ENCODE measurements at regions not wholly inside any gene's neighbourhood (a gene's known extent, or its start where the extent isn't known, plus 50 kb on each side); places are given as distances from the start of the nearest gene placed in this dataset.

DNA sequence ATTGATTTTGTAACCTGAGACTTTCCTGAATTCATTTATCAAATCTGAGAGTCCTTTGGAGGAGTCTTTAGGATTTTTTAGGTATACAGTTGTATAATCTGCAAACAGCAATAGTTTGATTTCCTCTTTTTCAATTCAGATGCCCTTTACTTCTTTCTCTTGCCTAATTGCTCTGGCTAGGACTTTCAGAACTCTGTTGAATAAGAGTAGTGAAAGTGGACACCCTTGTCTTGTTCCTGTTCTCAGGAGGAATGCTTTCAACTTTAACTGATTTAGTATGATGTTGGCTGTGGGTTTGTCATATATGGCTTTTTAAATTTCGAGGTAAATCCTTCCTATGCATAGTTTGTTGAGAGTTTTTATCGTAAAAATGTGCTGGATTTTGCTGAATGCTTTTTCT is 227.4 kb downstream of the CSNK2A3 start:
- Histone ChIP-seq H3K27me3 (ENCODE audit: control insufficient read depth, insufficient read depth, low read length) (no peaks in the 10 kb centered on the region), H3K36me3 (ENCODE audit: control insufficient read depth, insufficient read depth, low read length) (no peaks in the 10 kb centered on the region), H3K4me3 (ENCODE audit: low read depth, low read length) (no peak overlapping the region)
- no peak for DNase-seq (ENCODE audit: low read depth)
- TF ChIP-seq, protein P1, sequence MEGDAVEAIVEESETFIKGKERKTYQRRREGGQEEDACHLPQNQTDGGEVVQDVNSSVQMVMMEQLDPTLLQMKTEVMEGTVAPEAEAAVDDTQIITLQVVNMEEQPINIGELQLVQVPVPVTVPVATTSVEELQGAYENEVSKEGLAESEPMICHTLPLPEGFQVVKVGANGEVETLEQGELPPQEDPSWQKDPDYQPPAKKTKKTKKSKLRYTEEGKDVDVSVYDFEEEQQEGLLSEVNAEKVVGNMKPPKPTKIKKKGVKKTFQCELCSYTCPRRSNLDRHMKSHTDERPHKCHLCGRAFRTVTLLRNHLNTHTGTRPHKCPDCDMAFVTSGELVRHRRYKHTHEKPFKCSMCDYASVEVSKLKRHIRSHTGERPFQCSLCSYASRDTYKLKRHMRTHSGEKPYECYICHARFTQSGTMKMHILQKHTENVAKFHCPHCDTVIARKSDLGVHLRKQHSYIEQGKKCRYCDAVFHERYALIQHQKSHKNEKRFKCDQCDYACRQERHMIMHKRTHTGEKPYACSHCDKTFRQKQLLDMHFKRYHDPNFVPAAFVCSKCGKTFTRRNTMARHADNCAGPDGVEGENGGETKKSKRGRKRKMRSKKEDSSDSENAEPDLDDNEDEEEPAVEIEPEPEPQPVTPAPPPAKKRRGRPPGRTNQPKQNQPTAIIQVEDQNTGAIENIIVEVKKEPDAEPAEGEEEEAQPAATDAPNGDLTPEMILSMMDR (IDR thresholded peaks at IDR 0.05; ENCODE audit: insufficient read depth, low read depth, low read length) = no peak
- CTCF ChIA-PET = no interaction called here
- POLR2A ChIA-PET = no interaction called here

DNA sequence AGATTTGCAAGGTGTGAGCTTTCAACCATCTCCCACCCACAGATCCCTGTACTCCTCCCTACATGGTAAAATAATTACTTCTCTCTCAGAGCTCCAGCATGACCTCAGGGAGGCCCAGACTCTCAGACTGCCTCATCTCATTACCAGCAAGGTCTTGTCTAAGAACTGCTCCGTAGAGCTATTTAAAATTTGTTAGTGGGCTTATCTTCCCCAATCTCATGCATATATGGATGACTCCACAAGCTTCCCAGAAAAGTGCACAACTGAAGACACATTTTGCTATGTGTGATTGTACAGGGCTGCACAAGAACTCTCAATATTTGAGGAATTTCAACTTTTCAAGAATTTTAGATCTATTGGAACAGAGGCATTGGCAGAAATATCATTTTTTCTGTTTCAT is 230.3 kb downstream of the CSNK2A3 start:
- POLR2A ChIA-PET = no interaction called here
- no peaks in the 10 kb centered on the region for H3K36me3 ChIP-seq (ENCODE audit: control insufficient read depth, insufficient read depth, low read length)

DNA sequence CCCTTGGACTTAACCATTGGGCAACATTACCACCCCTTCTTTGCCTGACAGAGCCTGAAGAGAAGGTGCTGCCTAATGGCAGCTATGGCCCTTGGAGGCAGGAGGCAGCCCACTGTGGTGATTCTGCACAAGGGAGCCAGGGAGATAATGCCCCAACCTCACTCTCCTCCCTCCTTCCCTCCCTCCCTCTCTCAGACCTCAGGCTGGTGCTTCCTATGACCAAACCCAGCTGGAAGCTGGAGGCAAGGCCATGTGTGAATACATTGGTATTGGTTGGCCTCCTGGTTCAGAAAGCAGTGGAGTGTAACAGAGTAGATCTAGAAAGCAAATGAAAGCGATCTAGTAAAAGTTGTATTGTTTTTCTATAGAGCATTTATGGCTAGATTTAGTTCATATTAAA is 233.1 kb downstream of the CSNK2A3 start:
- TF ChIP-seq, protein P1 (IDR thresholded peaks at IDR 0.05; ENCODE audit: insufficient read depth, low read depth, low read length) = no peak
- DNase-seq (ENCODE audit: low read depth) = no peak
- no peaks in the 10 kb centered on the region for H3K36me3 ChIP-seq (ENCODE audit: control insufficient read depth, insufficient read depth, low read length)
- H3K4me3 ChIP-seq (ENCODE audit: low read depth, low read length) = no peak overlapping the region
- CTCF ChIA-PET = interaction anchor here (0.6 kb wide), 1 partner anchor 50 kb away, joined by 3 read pairs; no protein-coding TSS in a partner anchor
- POLR2A ChIA-PET = interaction anchor here (0.6 kb wide), 1 partner anchor 78 kb away, joined by 3 read pairs; no protein-coding TSS in a partner anchor
- H3K27me3 ChIP-seq (ENCODE audit: control insufficient read depth, insufficient read depth, low read length) = peaks cover 2% of the 10 kb centered on the region; the same call in 1 of the 2 replicates

More for the DNA sequence above, 230.3 kb downstream of the CSNK2A3 start:
- DNase-seq (ENCODE audit: low read depth) = no peak
- H3K4me3 ChIP-seq (ENCODE audit: low read depth, low read length) = no peak overlapping the region
- CTCF ChIA-PET = interaction anchor here (0.7 kb wide), 1 partner anchor 42 kb away, joined by 3 read pairs; no protein-coding TSS in a partner anchor
- peaks cover under 1% of the 10 kb centered on the region; the same call in 1 of the 2 replicates for H3K27me3 ChIP-seq (ENCODE audit: control insufficient read depth, insufficient read depth, low read length)
- TF ChIP-seq, protein P1 (IDR thresholded peaks at IDR 0.05; ENCODE audit: insufficient read depth, low read depth, low read length) = no peak

DNA sequence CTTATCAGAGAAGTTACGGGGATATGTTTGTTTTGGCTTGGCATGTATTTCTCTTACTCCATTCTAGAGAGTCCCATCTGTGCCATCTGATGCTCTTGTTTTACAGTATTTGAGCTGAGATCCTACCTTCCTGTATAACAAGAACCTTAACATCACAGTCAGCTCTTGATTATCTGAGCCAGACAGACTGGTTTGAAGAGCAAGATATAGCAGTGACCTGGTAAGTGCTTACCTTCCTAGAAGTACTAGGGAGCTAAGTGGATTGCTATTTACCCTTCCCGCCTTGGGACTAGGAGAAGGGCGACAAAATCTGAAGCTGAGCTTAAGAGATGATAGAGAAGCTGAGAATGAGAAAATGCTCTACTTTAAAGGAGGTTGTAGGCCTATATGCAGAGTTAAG is 235.3 kb downstream of the CSNK2A3 start:
- no peaks in the 10 kb centered on the region for H3K36me3 ChIP-seq (ENCODE audit: control insufficient read depth, insufficient read depth, low read length)
- POLR2A ChIA-PET = no interaction called here
- no peak overlapping the region for H3K4me3 ChIP-seq (ENCODE audit: low read depth, low read length)
- DNase-seq (ENCODE audit: low read depth) = no peak
- TF ChIP-seq, protein P1 (IDR thresholded peaks at IDR 0.05; ENCODE audit: insufficient read depth, low read depth, low read length) = no peak
- CTCF ChIA-PET = no interaction called here
- H3K27me3 ChIP-seq (ENCODE audit: control insufficient read depth, insufficient read depth, low read length) = peaks cover 2% of the 10 kb centered on the region; the same call in 1 of the 2 replicates

DNA sequence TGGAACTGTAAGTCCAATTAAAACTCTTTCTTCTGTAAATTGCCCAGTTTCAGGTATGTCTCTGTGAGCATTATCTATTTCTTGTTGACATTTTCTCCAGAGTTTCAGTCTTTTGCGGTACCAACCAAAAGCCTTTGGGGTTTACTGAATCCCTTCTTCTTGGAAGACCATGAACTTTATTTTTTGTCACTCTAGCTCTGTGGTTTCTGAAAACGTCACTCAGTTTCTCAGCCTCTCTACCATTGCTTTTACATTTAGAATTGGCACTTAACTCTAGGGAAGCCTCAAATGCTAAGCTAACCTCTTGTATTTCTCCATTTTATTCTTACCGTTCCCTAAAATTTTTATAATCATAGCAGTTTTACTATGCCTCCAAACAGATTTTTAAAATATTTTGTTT is 237.6 kb downstream of the CSNK2A3 start:
- Histone ChIP-seq H3K27me3 (ENCODE audit: control insufficient read depth, insufficient read depth, low read length) (peaks cover 2% of the 10 kb centered on the region; the same call in 1 of the 2 replicates), H3K4me3 (ENCODE audit: low read depth, low read length) (no peak overlapping the region), H3K36me3 (ENCODE audit: control insufficient read depth, insufficient read depth, low read length) (no peaks in the 10 kb centered on the region)
- DNase-seq (ENCODE audit: low read depth) = no peak
- ChIA-PET POLR2A (no interaction called here), CTCF (no interaction called here)
- TF ChIP-seq, protein P1 (IDR thresholded peaks at IDR 0.05; ENCODE audit: insufficient read depth, low read depth, low read length) = no peak

All from BJ (cell line).